ENCODE measurements at regions not wholly inside any gene's neighbourhood (a gene's known extent, or its start where the extent isn't known, plus 50 kb on each side); places are given as distances from the start of the nearest gene placed in this dataset.
"Not testable (repeated sequence)": the region's sequence is repeated elsewhere in the genome, so short reads cannot be mapped to it uniquely, and the experiment has no call there.

- DNase-seq; H3K14ac ChIP-seq (ENCODE audit: insufficient read depth, low read length); H2BK20ac ChIP-seq (ENCODE audit: low read depth, low read length, poor library complexity, severe bottlenecking); H2BK5ac ChIP-seq (ENCODE audit: insufficient read length, low read length); H3K23ac ChIP-seq (ENCODE audit: insufficient read length, low read depth, low read length); H3T11ph ChIP-seq (ENCODE audit: low read length); H2AFZ ChIP-seq (ENCODE audit: low read length); H3K9me3 Mint-ChIP-seq; H3K79me2 ChIP-seq (ENCODE audit: insufficient read depth, low read length); H4K91ac ChIP-seq (ENCODE audit: insufficient read length, low read depth, low read length); H2BK12ac ChIP-seq (ENCODE audit: insufficient read length, low read depth, low read length); H2BK15ac ChIP-seq (ENCODE audit: low read depth, low read length); H3K36me3 Mint-ChIP-seq (ENCODE audit: insufficient read depth in 1 of 3, low read depth in 3 of 3); H3K4me1 ChIP-seq (ENCODE audit: insufficient read depth, low read length); H3K4me2 ChIP-seq (ENCODE audit: insufficient read depth, insufficient read length, low read length); H4K5ac ChIP-seq (ENCODE audit: insufficient read length, low read depth, low read length); H3K27me3 Mint-ChIP-seq (ENCODE audit: low read depth); H3K4ac ChIP-seq (ENCODE audit: low read depth, low read length); H3K27ac Mint-ChIP-seq; H3K4me3 Mint-ChIP-seq; H3K79me1 ChIP-seq (ENCODE audit: insufficient read depth, low read depth, low read length, poor library complexity, severe bottlenecking); H4K8ac ChIP-seq (replicated peaks; ENCODE audit: insufficient read length, low read depth, low read length); H3K4me1 Mint-ChIP-seq; H4K20me1 ChIP-seq (ENCODE audit: control insufficient read depth, insufficient read depth, insufficient read length); H3K27ac ChIP-seq (ENCODE audit: insufficient read length, low read depth, low read length); H3K23me2 ChIP-seq (ENCODE audit: insufficient read length, low read depth, low read length, poor library complexity, severe bottlenecking); H3K9ac ChIP-seq (ENCODE audit: extremely low read depth, insufficient read length, low read length); H3K9me3 ChIP-seq (ENCODE audit: control insufficient read depth, low read depth, low read length); H2AK5ac ChIP-seq (ENCODE audit: insufficient read length, low read length); H2BK120ac ChIP-seq (ENCODE audit: low read depth, low read length, poor library complexity, severe bottlenecking); H3K18ac ChIP-seq (ENCODE audit: insufficient read length, low read depth, low read length); H3K56ac ChIP-seq (ENCODE audit: insufficient read length, low read depth, low read length); H3K27me3 ChIP-seq (ENCODE audit: insufficient read depth, low read length): not testable (repeated sequence)
- no CpG with 5 or more reads among the region's 17 CpGs for whole genome bisulfite sequencing (ENCODE audit: extremely low coverage, insufficient read length, low lambda C conversion rate)
Measured at GRCh38 chr15:21516248-21516647, 75.9 kb upstream of the POTEB3 start.

DNA sequence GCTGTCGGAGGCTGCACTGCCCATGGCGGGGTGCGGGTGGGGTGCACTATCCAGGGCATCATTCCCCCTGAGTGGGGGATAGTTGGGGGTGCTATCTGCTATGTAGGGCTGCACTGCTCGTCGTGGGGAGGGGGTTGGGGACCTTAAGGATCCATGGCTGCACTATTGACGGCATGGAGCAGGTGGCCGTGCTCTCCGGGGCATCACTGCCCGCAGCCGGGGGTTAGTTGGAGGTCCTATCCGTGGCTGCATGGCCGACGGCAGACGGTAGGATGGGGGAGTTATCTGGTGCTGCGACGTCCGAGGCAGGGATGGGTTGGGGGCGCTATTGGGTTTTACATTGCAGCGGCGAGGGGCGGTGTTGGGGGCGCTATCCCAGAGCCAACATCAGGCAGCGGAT lies 75.0 kb upstream of the POTEB3 start:
- DNase-seq; H3K79me1 ChIP-seq (ENCODE audit: insufficient read depth, low read depth, low read length, poor library complexity, severe bottlenecking); H3K9me3 ChIP-seq (ENCODE audit: control insufficient read depth, low read depth, low read length); H3K4me1 ChIP-seq (ENCODE audit: insufficient read depth, low read length); H3K23ac ChIP-seq (ENCODE audit: insufficient read length, low read depth, low read length); H3K4me1 Mint-ChIP-seq; H2BK12ac ChIP-seq (ENCODE audit: insufficient read length, low read depth, low read length); H3K27me3 ChIP-seq (ENCODE audit: insufficient read depth, low read length); H4K5ac ChIP-seq (ENCODE audit: insufficient read length, low read depth, low read length); H3K23me2 ChIP-seq (ENCODE audit: insufficient read length, low read depth, low read length, poor library complexity, severe bottlenecking); H3K27ac ChIP-seq (ENCODE audit: insufficient read length, low read depth, low read length); H3K18ac ChIP-seq (ENCODE audit: insufficient read length, low read depth, low read length); H3K79me2 ChIP-seq (ENCODE audit: insufficient read depth, low read length); H3K4me2 ChIP-seq (ENCODE audit: insufficient read depth, insufficient read length, low read length); H3K4me3 Mint-ChIP-seq; H3K14ac ChIP-seq (ENCODE audit: insufficient read depth, low read length); H2AK5ac ChIP-seq (ENCODE audit: insufficient read length, low read length); H3K56ac ChIP-seq (ENCODE audit: insufficient read length, low read depth, low read length); H4K91ac ChIP-seq (ENCODE audit: insufficient read length, low read depth, low read length); H4K20me1 ChIP-seq (ENCODE audit: control insufficient read depth, insufficient read depth, insufficient read length); H3K9me3 Mint-ChIP-seq; H2BK5ac ChIP-seq (ENCODE audit: insufficient read length, low read length); H3K4ac ChIP-seq (ENCODE audit: low read depth, low read length); H2AFZ ChIP-seq (ENCODE audit: low read length); H3K27ac Mint-ChIP-seq; H2BK20ac ChIP-seq (ENCODE audit: low read depth, low read length, poor library complexity, severe bottlenecking); H2BK15ac ChIP-seq (ENCODE audit: low read depth, low read length); H3K27me3 Mint-ChIP-seq (ENCODE audit: low read depth); H3K36me3 Mint-ChIP-seq (ENCODE audit: insufficient read depth in 1 of 3, low read depth in 3 of 3); H3K9ac ChIP-seq (ENCODE audit: extremely low read depth, insufficient read length, low read length); H2BK120ac ChIP-seq (ENCODE audit: low read depth, low read length, poor library complexity, severe bottlenecking); H4K8ac ChIP-seq (replicated peaks; ENCODE audit: insufficient read length, low read depth, low read length); H3T11ph ChIP-seq (ENCODE audit: low read length): not testable (repeated sequence)
- no CpG with 5 or more reads among the region's 23 CpGs for WGBS (ENCODE audit: extremely low coverage, insufficient read length, low lambda C conversion rate)

- H2BK12ac ChIP-seq (ENCODE audit: insufficient read length, low read depth, low read length); H3K4me1 ChIP-seq (ENCODE audit: insufficient read depth, low read length): not testable (repeated sequence)
Measured at GRCh38 chr15:21503021-21503420, 62.7 kb upstream of the POTEB3 start.

More at GRCh38 chr15:21503021-21503420, 62.7 kb upstream of the POTEB3 start:
- not testable (repeated sequence) for H3K4me1 Mint-ChIP-seq; H2AFZ ChIP-seq (ENCODE audit: low read length); H4K5ac ChIP-seq (ENCODE audit: insufficient read length, low read depth, low read length); H3K9ac ChIP-seq (ENCODE audit: extremely low read depth, insufficient read length, low read length); H2BK20ac ChIP-seq (ENCODE audit: low read depth, low read length, poor library complexity, severe bottlenecking); H3K9me3 Mint-ChIP-seq; H3K18ac ChIP-seq (ENCODE audit: insufficient read length, low read depth, low read length); H4K91ac ChIP-seq (ENCODE audit: insufficient read length, low read depth, low read length); H3K27me3 ChIP-seq (ENCODE audit: insufficient read depth, low read length); H3K79me1 ChIP-seq (ENCODE audit: insufficient read depth, low read depth, low read length, poor library complexity, severe bottlenecking); H2BK15ac ChIP-seq (ENCODE audit: low read depth, low read length); H2BK120ac ChIP-seq (ENCODE audit: low read depth, low read length, poor library complexity, severe bottlenecking); H3K14ac ChIP-seq (ENCODE audit: insufficient read depth, low read length); H3K4me3 Mint-ChIP-seq; H2BK5ac ChIP-seq (ENCODE audit: insufficient read length, low read length); H3T11ph ChIP-seq (ENCODE audit: low read length); H3K4me2 ChIP-seq (ENCODE audit: insufficient read depth, insufficient read length, low read length); H3K27me3 Mint-ChIP-seq (ENCODE audit: low read depth); H3K27ac ChIP-seq (ENCODE audit: insufficient read length, low read depth, low read length); H3K23ac ChIP-seq (ENCODE audit: insufficient read length, low read depth, low read length); H4K20me1 ChIP-seq (ENCODE audit: control insufficient read depth, insufficient read depth, insufficient read length); H3K79me2 ChIP-seq (ENCODE audit: insufficient read depth, low read length); H3K36me3 Mint-ChIP-seq (ENCODE audit: insufficient read depth in 1 of 3, low read depth in 3 of 3); H4K8ac ChIP-seq (replicated peaks; ENCODE audit: insufficient read length, low read depth, low read length); H2AK5ac ChIP-seq (ENCODE audit: insufficient read length, low read length); DNase-seq; H3K23me2 ChIP-seq (ENCODE audit: insufficient read length, low read depth, low read length, poor library complexity, severe bottlenecking); H3K4ac ChIP-seq (ENCODE audit: low read depth, low read length); H3K56ac ChIP-seq (ENCODE audit: insufficient read length, low read depth, low read length); H3K27ac Mint-ChIP-seq; H3K9me3 ChIP-seq (ENCODE audit: control insufficient read depth, low read depth, low read length)
- no CpG with 5 or more reads among the region's 2 CpGs for WGBS (ENCODE audit: extremely low coverage, insufficient read length, low lambda C conversion rate)

Data from H9 (cell line).